Stimulated activated effector memory CD8-positive, alpha-beta T cell treated with anti-CD3 and anti-CD28 coated beads, Interleukin-12 subunit alpha, Interleukin-12 subunit beta, amount 100 ng/mL, for 72 hours (primary cell): ENCODE measurements at regions not wholly inside any gene's neighbourhood (a gene's known extent, or its start where the extent isn't known, plus 50 kb on each side); places are given as distances from the start of the nearest gene placed in this dataset.

Experiments used
- ATAC-seq: fragments of 150-1000 bp; cut with Tn5 transposase; 2 replicates; pipeline ENCODE4 v1.10.0; 2021
- DNase-seq, 2 donors: peaks; one replicate each; pipeline ENCODE4 v3.0.0; 2021 to 2022; ENCODE audit warnings: low spot score in 2 of 2
- H3K27ac Mint-ChIP-seq: one replicate; pipeline ENCODE4 v1.8.0; 2022; ENCODE audit warnings: mild to moderate bottlenecking, mixed read lengths
- H3K36me3 Mint-ChIP-seq: one replicate; pipeline ENCODE4 v1.8.0; 2022; ENCODE audit warnings: mild to moderate bottlenecking, mixed read lengths
- H3K4me1 Mint-ChIP-seq: one replicate; pipeline ENCODE4 v1.8.0; 2022; ENCODE audit warnings: mixed read lengths
- H3K4me3 Mint-ChIP-seq: one replicate; pipeline ENCODE4 v1.8.0; 2022; ENCODE audit warnings: mild to moderate bottlenecking, mixed read lengths
- H3K9me3 Mint-ChIP-seq: one replicate; pipeline ENCODE4 v1.8.0; 2022; ENCODE audit warnings: mixed read lengths

- DNase-seq (no peak), ATAC-seq (no peak)
- no peak overlapping the region for H3K4me3 Mint-ChIP-seq
- H3K36me3 Mint-ChIP-seq = no peaks in the 10 kb centered on the region
- no peaks in the 10 kb centered on the region for H3K4me1 Mint-ChIP-seq
- H3K9me3 Mint-ChIP-seq = no peaks in the 10 kb centered on the region
- H3K27ac Mint-ChIP-seq = no peak overlapping the region
These were observed 51.4 kb downstream of the MRPL36 start for GRCh38 chr5:1748271-1748670.

- Mint-ChIP-seq H3K9me3 (no peaks in the 10 kb centered on the region), H3K36me3 (no peaks in the 10 kb centered on the region), H3K4me1 (no peaks in the 10 kb centered on the region), H3K4me3 (no peak overlapping the region), H3K27ac (no peak overlapping the region)
- no peak for ATAC-seq
- no peak for DNase-seq
These were observed 51.9 kb downstream of the MRPL36 start for GRCh38 chr5:1747803-1748085.

- no peak overlapping the region for H3K4me3 Mint-ChIP-seq
- no peaks in the 10 kb centered on the region for H3K4me1 Mint-ChIP-seq
- no peaks in the 10 kb centered on the region for H3K36me3 Mint-ChIP-seq
- DNase-seq = no peak
- no peaks in the 10 kb centered on the region for H3K9me3 Mint-ChIP-seq
- ATAC-seq = no peak
- no peak overlapping the region for H3K27ac Mint-ChIP-seq
These were observed 52.4 kb downstream of the MRPL36 start for GRCh38 chr5:1747079-1747802.

GRCh38 chr5:1746371-1747078 lies 53.1 kb downstream of the MRPL36 start:
- DNase-seq = no peak
- Mint-ChIP-seq H3K27ac (no peak overlapping the region), H3K9me3 (no peaks in the 10 kb centered on the region), H3K4me3 (no peak overlapping the region), H3K4me1 (no peaks in the 10 kb centered on the region), H3K36me3 (no peaks in the 10 kb centered on the region)
- no peak for ATAC-seq

GRCh38 chr5:1745796-1746370 lies 53.8 kb downstream of the MRPL36 start:
- Mint-ChIP-seq H3K4me3 (no peak overlapping the region), H3K27ac (no peak overlapping the region), H3K4me1 (no peaks in the 10 kb centered on the region), H3K36me3 (no peaks in the 10 kb centered on the region), H3K9me3 (peaks cover 4% of the 10 kb centered on the region)
- no peak for ATAC-seq
- DNase-seq = no peak

- Mint-ChIP-seq H3K4me3 (no peak overlapping the region), H3K9me3 (peaks cover 7% of the 10 kb centered on the region), H3K27ac (no peak overlapping the region), H3K4me1 (no peaks in the 10 kb centered on the region), H3K36me3 (no peaks in the 10 kb centered on the region)
- DNase-seq = no peak
- ATAC-seq = no peak
These were observed 54.4 kb downstream of the MRPL36 start for GRCh38 chr5:1745123-1745795.

GRCh38 chr5:1744393-1745122 lies 55.1 kb downstream of the MRPL36 start:
- no peak overlapping the region for H3K27ac Mint-ChIP-seq
- peaks cover 7% of the 10 kb centered on the region for H3K9me3 Mint-ChIP-seq
- no peaks in the 10 kb centered on the region for H3K36me3 Mint-ChIP-seq
- H3K4me3 Mint-ChIP-seq = no peak overlapping the region
- ATAC-seq (no peak), DNase-seq (no peak)
- no peaks in the 10 kb centered on the region for H3K4me1 Mint-ChIP-seq

GRCh38 chr5:1743769-1744085 lies 55.9 kb downstream of the MRPL36 start:
- no peak overlapping the region for H3K4me3 Mint-ChIP-seq
- ATAC-seq (no peak), DNase-seq (no peak)
- no peaks in the 10 kb centered on the region for H3K36me3 Mint-ChIP-seq
- no peak overlapping the region for H3K27ac Mint-ChIP-seq
- peaks cover 7% of the 10 kb centered on the region for H3K9me3 Mint-ChIP-seq
- no peaks in the 10 kb centered on the region for H3K4me1 Mint-ChIP-seq

- H3K4me1 Mint-ChIP-seq = no peaks in the 10 kb centered on the region
- no peak overlapping the region for H3K4me3 Mint-ChIP-seq
- H3K9me3 Mint-ChIP-seq = peaks cover 7% of the 10 kb centered on the region
- DNase-seq (no peak), ATAC-seq (no peak)
- H3K27ac Mint-ChIP-seq = no peak overlapping the region
- no peaks in the 10 kb centered on the region for H3K36me3 Mint-ChIP-seq
These were observed 56.4 kb downstream of the MRPL36 start for GRCh38 chr5:1743061-1743768.

- Mint-ChIP-seq H3K36me3 (no peaks in the 10 kb centered on the region), H3K9me3 (peaks cover 7% of the 10 kb centered on the region), H3K4me1 (no peaks in the 10 kb centered on the region), H3K27ac (no peak overlapping the region), H3K4me3 (no peak overlapping the region)
- ATAC-seq = peak; percentile 73
- peak; percentile 39 to 65 for DNase-seq
These were observed 61.7 kb downstream of the MRPL36 start for GRCh38 chr5:1737790-1738405.

GRCh38 chr5:1736889-1737711 lies 62.5 kb downstream of the MRPL36 start:
- Mint-ChIP-seq H3K27ac (no peak overlapping the region), H3K9me3 (peaks cover 7% of the 10 kb centered on the region), H3K4me1 (no peaks in the 10 kb centered on the region), H3K36me3 (no peaks in the 10 kb centered on the region), H3K4me3 (no peak overlapping the region)
- DNase-seq (peak in 1 of 2 donors; percentile 35), ATAC-seq (no peak)

- Mint-ChIP-seq H3K4me3 (no peak overlapping the region), H3K9me3 (peaks cover 5% of the 10 kb centered on the region), H3K27ac (no peak overlapping the region), H3K36me3 (no peaks in the 10 kb centered on the region), H3K4me1 (no peaks in the 10 kb centered on the region)
- DNase-seq (peak in 1 of 2 donors; percentile 35), ATAC-seq (no peak)
These were observed 63.6 kb downstream of the MRPL36 start for GRCh38 chr5:1736065-1736464.

GRCh38 chr5:1735320-1735970 lies 64.2 kb downstream of the MRPL36 start:
- ATAC-seq (no peak), DNase-seq (peak in 1 of 2 donors; percentile 42)
- no peak overlapping the region for H3K4me3 Mint-ChIP-seq
- no peaks in the 10 kb centered on the region for H3K4me1 Mint-ChIP-seq
- H3K9me3 Mint-ChIP-seq = no peaks in the 10 kb centered on the region
- no peaks in the 10 kb centered on the region for H3K36me3 Mint-ChIP-seq
- no peak overlapping the region for H3K27ac Mint-ChIP-seq
